ENCODE measurements at regions not wholly inside any gene's neighbourhood (a gene's known extent, or its start where the extent isn't known, plus 50 kb on each side); places are given as distances from the start of the nearest gene placed in this dataset.

- TF ChIP-seq ZNF343 (CRISPR knock-in tag; IDR thresholded peaks at IDR 0.05) (0 out of 2 replicates have a peak, but pooled peaks have one; percentile 12), AGO2 (optimal IDR thresholded peaks at IDR 0.05; ENCODE audit: low read depth, low read length) (peak; percentile 91), MYC (CRISPR knock-in tag; IDR thresholded peaks at IDR 0.05; ENCODE audit: borderline replicate concordance) (no peak), NFYB (CRISPR knock-in tag; IDR thresholded peaks at IDR 0.05) (no peak)
- Histone ChIP-seq H3K4me1 (ENCODE audit: insufficient read depth, low read length) (peaks cover 6% of the 10 kb centered on the region), H3K4me3 (replicated peaks in 1 of 3; ENCODE audit: insufficient read depth in 1 of 3, low read depth in 2 of 3, low read length in 3 of 3) (no peak overlapping the region), H4K20me1 (ENCODE audit: insufficient read depth, low read length) (peaks cover 16% of the 10 kb centered on the region; the same call in 1 of the 2 replicates), H3K79me2 (ENCODE audit: insufficient read depth, low read length) (no peaks in the 10 kb centered on the region), H3K27ac (ENCODE audit: extremely low read length, insufficient read depth, low read length) (no peak overlapping the region), H3K27me3 (ENCODE audit: control insufficient read depth in 1 of 2, insufficient read depth in 2 of 2, low read length in 2 of 2) (no peaks in the 10 kb centered on the region), H3K4me2 (ENCODE audit: low read depth, low read length) (no peak overlapping the region), H3K9me3 (ENCODE audit: low read length) (no peaks in the 10 kb centered on the region), H3K36me3 (replicated peaks in 1 of 2; ENCODE audit: control insufficient read depth in 1 of 2, insufficient read depth in 2 of 2, low read length in 2 of 2) (peaks cover 37 to 60% of the 10 kb centered on the region in 2 experiments), H3K9ac (ENCODE audit: insufficient read depth, low read depth, low read length) (no peak overlapping the region), H2AFZ (ENCODE audit: low read length) (no peak overlapping the region)
- CTCF ChIA-PET (ENCODE audit: low intra/inter-chr PET ratio, low total read pairs) = no interaction called here
- WGBS (ENCODE audit: low lambda C conversion rate) = 95% methylated on average over 8 of the region's 8 CpGs
- ATAC-seq (no peak), FAIRE-seq (no peak), DNase-seq (ENCODE audit: low spot score) (no peak)
- intact Hi-C loops (cut with micrococcal nuclease; ENCODE audit: unreplicated experiment) = no loop called here
- no TSS peak for BruUV-seq (replicated peaks)
- in situ Hi-C loops (cut with HindIII; ENCODE audit: extremely low pct_ligation_motif_present, low pct_unique_long_range_greater_than_20kb) = loop anchor here (5.0 kb wide), 2 partner anchors 70 to 165 kb away; no protein-coding TSS in a partner anchor
- POLR2A ChIA-PET = interaction anchor here (1.6 kb wide), 1 partner anchor 68 kb away, joined by 4 read pairs; no protein-coding TSS in a partner anchor
Observed at GRCh38 chr17:77497578-77497934, 356.8 kb downstream of the SEC14L1 start.

DNA sequence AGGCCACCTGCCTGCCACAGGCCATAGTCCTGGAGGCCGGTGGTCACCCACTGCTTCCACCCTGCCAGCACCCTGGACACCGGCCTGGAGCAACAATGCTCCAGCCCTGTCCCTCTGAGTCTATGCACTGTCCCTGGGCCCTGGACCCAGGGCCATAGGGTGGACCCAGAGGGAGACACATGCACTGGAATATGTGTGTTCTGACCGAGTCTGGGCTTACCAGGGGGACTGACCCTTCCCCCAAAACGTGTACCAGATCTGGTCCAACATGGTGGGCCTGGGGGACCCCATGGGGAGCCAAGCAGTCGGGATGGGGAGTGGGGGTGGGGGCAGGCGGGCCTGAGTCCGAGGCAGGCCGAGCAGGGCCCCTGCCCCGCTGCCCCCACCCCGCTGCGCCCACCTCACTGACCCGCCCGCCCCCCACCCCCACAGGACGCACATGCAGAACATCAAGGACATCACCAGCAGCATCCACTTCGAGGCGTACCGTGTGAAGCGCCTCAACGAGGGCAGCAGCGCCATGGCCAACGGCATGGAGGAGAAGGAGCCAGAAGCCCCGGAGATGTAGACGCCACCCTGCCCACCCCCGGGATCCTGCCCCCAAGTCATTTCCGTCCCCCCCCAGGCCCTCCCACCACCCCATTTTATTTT, 357.4 kb downstream of the SEC14L1 start:
- peaks cover 16% of the 10 kb centered on the region; the same call in 1 of the 2 replicates for H4K20me1 ChIP-seq (ENCODE audit: insufficient read depth, low read length)
- WGBS (ENCODE audit: low lambda C conversion rate) = 93% methylated on average over 7 of the region's 25 CpGs
- H3K36me3 ChIP-seq (replicated peaks in 1 of 2; ENCODE audit: control insufficient read depth in 1 of 2, insufficient read depth in 2 of 2, low read length in 2 of 2) = peaks cover 34 to 53% of the 10 kb centered on the region in 2 experiments
- intact Hi-C loops (cut with micrococcal nuclease; ENCODE audit: unreplicated experiment) (no loop called here), in situ Hi-C loops (cut with HindIII; ENCODE audit: extremely low pct_ligation_motif_present, low pct_unique_long_range_greater_than_20kb) (loop anchor here (5.0 kb wide), 2 partner anchors 71 to 166 kb away; no protein-coding TSS in a partner anchor)
- peaks cover 6% of the 10 kb centered on the region for H3K4me1 ChIP-seq (ENCODE audit: insufficient read depth, low read length)
- FAIRE-seq = no peak
- DNase-seq (ENCODE audit: low spot score) = no peak
- ChIA-PET POLR2A (no interaction called here), CTCF (ENCODE audit: low intra/inter-chr PET ratio, low total read pairs) (no interaction called here)
- H3K27me3 ChIP-seq (ENCODE audit: control insufficient read depth in 1 of 2, insufficient read depth in 2 of 2, low read length in 2 of 2) = no peaks in the 10 kb centered on the region
- H2AFZ ChIP-seq (ENCODE audit: low read length) = no peak overlapping the region
- H3K79me2 ChIP-seq (ENCODE audit: insufficient read depth, low read length) = no peaks in the 10 kb centered on the region
- BruUV-seq (replicated peaks) = no TSS peak
- H3K4me3 ChIP-seq (replicated peaks in 1 of 3; ENCODE audit: insufficient read depth in 1 of 3, low read depth in 2 of 3, low read length in 3 of 3) = no peak overlapping the region
- H3K4me2 ChIP-seq (ENCODE audit: low read depth, low read length) = no peak overlapping the region
- no peak overlapping the region for H3K27ac ChIP-seq (ENCODE audit: extremely low read length, insufficient read depth, low read length)
- no peaks in the 10 kb centered on the region for H3K9me3 ChIP-seq (ENCODE audit: low read length)
- no peak overlapping the region for H3K9ac ChIP-seq (ENCODE audit: insufficient read depth, low read depth, low read length)
- peak; percentile 4; the same call in 2 of the 3 replicates for ATAC-seq
- no peak for TF ChIP-seq FOSL1 (CRISPR knock-in tag; IDR thresholded peaks at IDR 0.05; ENCODE audit: borderline replicate concordance)
- peak; percentile 97 for TF ChIP-seq RBM22 (optimal IDR thresholded peaks at IDR 0.05; ENCODE audit: low read length)
- TF ChIP-seq, protein P1, sequence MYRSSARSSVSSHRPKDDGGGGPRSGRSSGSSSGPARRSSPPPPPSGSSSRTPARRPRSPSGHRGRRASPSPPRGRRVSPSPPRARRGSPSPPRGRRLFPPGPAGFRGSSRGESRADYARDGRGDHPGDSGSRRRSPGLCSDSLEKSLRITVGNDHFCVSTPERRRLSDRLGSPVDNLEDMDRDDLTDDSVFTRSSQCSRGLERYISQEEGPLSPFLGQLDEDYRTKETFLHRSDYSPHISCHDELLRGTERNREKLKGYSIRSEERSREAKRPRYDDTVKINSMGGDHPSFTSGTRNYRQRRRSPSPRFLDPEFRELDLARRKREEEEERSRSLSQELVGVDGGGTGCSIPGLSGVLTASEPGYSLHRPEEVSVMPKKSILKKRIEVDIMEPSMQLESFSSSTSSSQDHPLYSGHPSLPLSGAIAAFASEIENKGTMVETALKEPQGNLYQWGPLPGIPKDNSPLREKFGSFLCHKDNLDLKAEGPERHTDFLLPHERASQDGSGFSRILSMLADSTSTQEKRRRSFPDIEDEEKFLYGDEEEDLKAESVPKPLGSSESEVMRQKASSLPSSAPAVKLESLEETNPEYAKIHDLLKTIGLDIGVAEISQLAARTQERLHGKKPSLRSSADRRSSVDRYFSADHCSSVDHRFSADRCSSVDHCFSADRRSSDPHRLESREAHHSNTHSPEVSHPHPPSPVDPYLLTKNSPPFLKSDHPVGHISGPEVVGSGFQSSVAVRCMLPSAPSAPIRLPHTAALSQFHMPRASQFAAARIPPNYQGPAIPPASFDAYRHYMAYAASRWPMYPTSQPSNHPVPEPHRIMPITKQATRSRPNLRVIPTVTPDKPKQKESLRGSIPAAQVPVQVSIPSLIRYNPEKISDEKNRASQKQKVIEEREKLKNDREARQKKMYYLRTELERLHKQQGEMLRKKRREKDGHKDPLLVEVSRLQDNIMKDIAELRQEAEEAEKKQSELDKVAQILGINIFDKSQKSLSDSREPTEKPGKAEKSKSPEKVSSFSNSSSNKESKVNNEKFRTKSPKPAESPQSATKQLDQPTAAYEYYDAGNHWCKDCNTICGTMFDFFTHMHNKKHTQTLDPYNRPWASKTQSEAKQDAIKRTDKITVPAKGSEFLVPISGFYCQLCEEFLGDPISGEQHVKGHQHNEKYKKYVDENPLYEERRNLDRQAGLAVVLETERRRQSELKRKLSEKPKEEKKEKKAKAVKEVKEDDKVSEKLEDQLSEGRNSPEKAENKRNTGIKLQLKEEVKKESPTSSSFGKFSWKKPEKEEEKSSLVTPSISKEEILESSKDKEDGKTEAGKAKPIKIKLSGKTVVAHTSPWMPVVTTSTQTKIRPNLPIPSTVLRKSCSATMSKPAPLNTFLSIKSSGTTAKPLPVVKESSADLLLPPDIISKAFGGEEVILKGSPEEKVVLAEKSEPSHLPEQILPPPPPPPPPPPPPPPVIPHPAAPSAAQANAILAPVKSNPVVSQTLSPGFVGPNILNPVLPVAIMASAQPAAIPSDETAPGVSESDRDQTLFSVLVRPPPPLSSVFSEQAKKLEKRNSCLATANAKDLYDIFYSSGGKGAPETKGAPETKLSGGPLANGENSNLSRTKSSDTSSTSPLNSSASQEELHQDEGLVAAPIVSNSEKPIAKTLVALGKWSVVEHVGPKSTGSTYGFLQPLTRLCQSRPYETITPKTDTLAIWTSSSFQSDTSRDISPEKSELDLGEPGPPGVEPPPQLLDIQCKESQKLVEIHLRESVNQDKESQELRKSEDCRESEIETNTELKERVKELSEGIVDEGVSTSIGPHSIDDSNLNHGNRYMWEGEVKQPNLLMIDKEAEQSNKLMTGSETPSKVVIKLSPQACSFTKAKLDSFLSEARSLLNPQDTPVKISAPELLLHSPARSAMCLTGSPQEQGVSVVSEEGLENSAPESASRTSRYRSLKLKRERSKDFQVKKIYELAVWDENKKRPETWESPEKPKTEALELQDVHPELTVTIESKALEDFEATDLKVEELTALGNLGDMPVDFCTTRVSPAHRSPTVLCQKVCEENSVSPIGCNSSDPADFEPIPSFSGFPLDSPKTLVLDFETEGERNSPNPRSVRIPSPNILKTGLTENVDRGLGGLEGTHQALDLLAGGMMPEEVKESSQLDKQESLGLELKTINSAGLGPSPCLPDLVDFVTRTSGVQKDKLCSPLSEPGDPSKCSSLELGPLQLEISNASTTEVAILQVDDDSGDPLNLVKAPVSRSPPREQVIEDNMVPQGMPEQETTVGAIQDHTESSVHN (CRISPR knock-in tag; IDR thresholded peaks at IDR 0.05) = no peak
- TF ChIP-seq GATA4 (IDR thresholded peaks at IDR 0.05; ENCODE audit: borderline replicate concordance, low read depth) = no peak
- TF ChIP-seq POLR2A (IDR thresholded peaks at IDR 0.05; ENCODE audit: insufficient read depth in 1 of 2, low read depth in 2 of 2, low read length in 2 of 2) = peak in 1 of 2 experiments; percentile 22; a peak in 1 of 4 replicates

Measured in HepG2 (cell line).